HepG2 (cell line): ENCODE measurements at regions not wholly inside any gene's neighbourhood (a gene's known extent, or its start where the extent isn't known, plus 50 kb on each side); places are given as distances from the start of the nearest gene placed in this dataset.

Experiments
- EP300 ChIP-seq, 3 experiments: sonication (generic) in 1 of 3; formaldehyde crosslinking in 1 of 3; IDR thresholded peaks; 2 replicates each; pipeline versions ENCODE4 v1.5.1 to v1.6.1; 2011 to 2020; ENCODE audit warnings: low read depth in 2 of 3, low read length in 2 of 3, borderline replicate concordance in 1 of 3, improper control_type of control experiment in 1 of 3, mild to moderate bottlenecking in 1 of 3, missing genetic modification reagents in 1 of 3, moderate library complexity in 1 of 3
- HNRNPLL ChIP-seq: fragments of 200-400 bp; formaldehyde crosslinking; IDR thresholded peaks from 2 replicates; pipeline ENCODE4 v1.6.1; 2017; ENCODE audit warnings: mild to moderate bottlenecking, low read depth, low read length; ENCODE audit not compliant: poor library complexity, severe bottlenecking
- KMT2A ChIP-seq: sonication (generic); formaldehyde crosslinking; IDR thresholded peaks from 2 replicates; pipeline ENCODE4 v1.4.0; 2020; ENCODE audit warnings: missing genetic modification reagents
- TBL1XR1 ChIP-seq: fragments of 150-350 bp; IDR thresholded peaks from 2 replicates; pipeline ENCODE4 v1.6.1; 2014; ENCODE audit warnings: borderline replicate concordance, low read length; ENCODE audit not compliant: partially characterized antibody
- ZBTB49 ChIP-seq: sonication (generic); formaldehyde crosslinking; IDR thresholded peaks from 2 replicates; pipeline ENCODE4 v1.4.0; 2020; ENCODE audit warnings: missing genetic modification reagents, borderline replicate concordance
- ZGPAT ChIP-seq: IDR thresholded peaks from 2 replicates; pipeline ENCODE4 v1.6.1; 2016; ENCODE audit warnings: mild to moderate bottlenecking
- ZNF263 ChIP-seq: sonication (generic); formaldehyde crosslinking; IDR thresholded peaks from 2 replicates; pipeline ENCODE4 v1.4.0; 2020; ENCODE audit warnings: missing genetic modification reagents
- ZNF431 ChIP-seq: sonication (generic); formaldehyde crosslinking; IDR thresholded peaks from 2 replicates; pipeline ENCODE4 v1.9.0; 2022; ENCODE audit warnings: missing genetic modification reagents, low read depth, mild to moderate bottlenecking, borderline replicate concordance
- ZNF513 ChIP-seq: sonication (generic); formaldehyde crosslinking; conservative IDR thresholded peaks from 2 replicates; pipeline ENCODE4 v1.5.0; 2020; ENCODE audit warnings: missing genetic modification reagents
- ZNF589 ChIP-seq: sonication (generic); formaldehyde crosslinking; conservative IDR thresholded peaks from 2 replicates; pipeline ENCODE4 v1.8.0; 2022; ENCODE audit warnings: mild to moderate bottlenecking, moderate library complexity, missing genetic modification reagents
- ZNF609 ChIP-seq: sonication (generic); formaldehyde crosslinking; IDR thresholded peaks from 2 replicates; pipeline ENCODE4 v1.4.0; 2020; ENCODE audit warnings: mild to moderate bottlenecking, missing genetic modification reagents, borderline replicate concordance
- ZNF629 ChIP-seq: sonication (generic); formaldehyde crosslinking; conservative IDR thresholded peaks from 2 replicates; pipeline ENCODE4 v1.5.0; 2020; ENCODE audit warnings: missing genetic modification reagents

DNA sequence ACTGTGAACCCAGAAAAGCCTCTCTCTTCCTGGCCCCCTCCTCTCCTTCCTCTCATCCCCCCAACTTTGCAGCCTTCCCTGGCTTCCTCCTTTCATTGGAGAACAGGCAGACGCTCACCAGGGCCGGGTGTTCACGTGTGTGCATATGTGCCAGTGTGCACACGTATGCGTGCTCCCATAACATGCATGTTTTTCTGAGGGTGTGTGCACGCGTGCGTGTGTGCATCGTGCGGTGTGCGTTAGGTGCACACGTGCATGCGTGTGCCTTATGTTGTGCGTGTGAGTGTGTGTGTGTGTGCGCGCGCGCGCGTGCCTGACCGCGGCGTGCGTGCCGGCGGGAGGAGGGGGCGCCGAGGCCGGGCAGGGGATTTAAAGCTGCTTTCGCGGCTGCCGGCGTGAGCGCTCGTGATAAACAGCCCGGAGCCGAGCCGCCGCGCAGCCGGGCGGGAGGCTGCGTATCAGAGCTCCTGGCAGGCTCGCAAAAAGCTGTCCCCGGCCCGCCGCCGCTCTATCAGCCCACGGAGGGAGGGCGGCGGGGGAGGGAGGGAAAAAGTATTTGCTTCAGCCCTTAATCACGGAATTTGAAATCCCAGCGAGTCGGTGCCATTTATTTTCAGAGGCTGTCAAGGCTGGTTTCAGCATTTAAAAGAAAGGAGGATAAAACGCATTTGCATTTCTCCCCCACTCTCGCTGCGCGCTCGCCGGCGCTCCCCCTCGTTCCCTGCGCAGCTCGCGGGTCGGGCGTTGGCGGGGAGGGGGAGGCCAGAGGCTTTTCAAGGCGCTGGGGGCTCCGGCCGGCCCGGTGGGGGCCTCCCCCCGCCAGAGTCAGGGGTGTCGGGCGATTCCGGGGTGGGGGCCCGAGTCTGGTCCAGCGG is 183.9 kb downstream of the C9orf50 start (continued):
- TF ChIP-seq ZBTB49 (no peak), EP300 (IDR thresholded peaks at IDR 0.05; ENCODE audit: low read depth in 2 of 2, low read length in 2 of 2) (no peak), EP300 (CRISPR knock-in tag; IDR thresholded peaks at IDR 0.05; ENCODE audit: borderline replicate concordance) (no peak), ZNF431 (CRISPR knock-in tag) (no peak), KMT2A (CRISPR knock-in tag) (no peak), ZNF263 (CRISPR knock-in tag) (0 out of 2 replicates have a peak, but pooled peaks have one; percentile 18), TBL1XR1 (no peak), ZNF513 (CRISPR knock-in tag) (no peak), ZNF609 (CRISPR knock-in tag) (no peak), ZNF629 (CRISPR knock-in tag) (no peak), ZNF589 (CRISPR knock-in tag) (no peak), HNRNPLL (peak; percentile 69), ZGPAT (CRISPR knock-in tag) (peak; percentile 41; the same call in 1 of the 2 replicates)
